Erythroblast (primary cell): ENCODE measurements at regions not wholly inside any gene's neighbourhood (a gene's known extent, or its start where the extent isn't known, plus 50 kb on each side); places are given as distances from the start of the nearest gene placed in this dataset.
A peak's percentile ranks its signal among the peaks of the same experiment; 100 is the strongest.
"Not testable (repeated sequence)": the region's sequence is repeated elsewhere in the genome, so short reads cannot be mapped to it uniquely, and the experiment has no call there.

Experiments
- DNase-seq, 2 experiments: peaks; one replicate each; lab custom pipeline; 2025; lab: John Stamatoyannopoulos, UW
- GATA1 ChIP-seq: IDR thresholded peaks from 2 replicates; pipeline ENCODE4 v1.6.1; 2011; ENCODE audit warnings: low read depth, mild to moderate bottlenecking, control low read depth, low read length, moderate library complexity
- POLR2A ChIP-seq: IDR thresholded peaks from 2 replicates; pipeline ENCODE4 v1.6.1; 2011; ENCODE audit warnings: mild to moderate bottlenecking, low read length

GRCh38 chr20:53736757-53737395, 143.2 kb upstream of the ZNF217 start:
- DNase-seq = no peak
- TF ChIP-seq POLR2A (no peak), GATA1 (no peak)

- TF ChIP-seq GATA1 = no peak
- DNase-seq = no peak
Measured at GRCh38 chr20:53736122-53736756, 142.6 kb upstream of the ZNF217 start.

DNA sequence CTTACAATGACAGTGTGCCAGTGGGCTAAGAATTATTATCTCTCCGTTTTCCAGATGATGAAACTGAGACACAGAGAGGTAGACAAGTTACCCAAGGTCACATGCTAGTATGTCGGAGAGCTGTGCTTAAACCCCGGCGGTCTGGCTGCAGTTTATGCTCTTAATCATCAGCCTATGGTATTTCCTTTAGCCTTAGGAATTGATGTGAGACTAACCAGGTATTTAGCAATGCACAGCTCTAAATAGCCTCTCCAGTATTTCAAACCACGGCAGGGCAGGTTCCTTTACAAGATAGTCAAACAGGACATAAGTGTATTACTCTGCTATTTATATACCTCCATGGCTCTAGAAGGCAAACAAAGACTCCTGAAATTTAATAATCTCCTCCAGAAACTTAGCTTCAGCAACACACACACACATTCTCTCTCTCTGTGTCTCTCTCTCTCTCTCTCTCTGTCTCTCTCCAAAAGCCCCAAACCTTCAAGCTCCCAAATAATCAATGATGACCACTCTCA, 142.0 kb upstream of the ZNF217 start:
- no peak for TF ChIP-seq POLR2A
- no peak for TF ChIP-seq GATA1
- no peak for DNase-seq

DNA sequence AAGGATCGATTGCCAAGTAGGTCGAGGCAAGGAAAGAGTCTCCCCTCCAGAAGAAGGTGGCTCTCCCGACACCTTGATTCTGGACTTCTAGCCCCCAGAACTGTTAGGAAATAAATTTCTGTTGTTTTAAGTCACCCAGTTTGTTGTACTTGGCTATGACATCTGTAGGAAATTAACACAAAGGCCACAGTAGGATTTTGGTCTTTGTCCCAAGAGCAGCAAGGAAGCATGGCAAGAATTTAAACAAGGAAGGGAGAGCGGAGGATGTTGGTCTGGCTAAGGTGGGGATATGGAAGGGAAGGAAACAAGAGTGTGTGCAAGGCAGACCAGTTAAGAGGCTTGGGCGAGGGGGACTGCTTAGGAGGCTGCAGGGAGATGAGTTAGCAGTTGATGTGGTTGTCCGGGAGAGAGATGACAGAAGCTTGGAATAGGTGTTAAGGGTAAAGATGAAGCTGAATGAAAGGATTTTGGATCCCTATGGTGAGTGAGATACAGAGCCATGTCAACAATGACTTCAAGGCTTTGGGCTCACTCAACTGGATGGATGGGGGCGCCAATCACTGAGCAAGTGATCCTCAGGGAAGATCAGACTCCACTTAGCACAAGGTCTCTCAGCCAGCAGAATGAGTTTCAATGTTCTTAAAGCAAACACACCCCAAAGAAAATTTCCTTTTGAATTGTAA, 140.5 kb upstream of the ZNF217 start:
- DNase-seq = peak in 1 of 2 experiments; percentile 8
- no peak for TF ChIP-seq POLR2A
- no peak for TF ChIP-seq GATA1

DNA sequence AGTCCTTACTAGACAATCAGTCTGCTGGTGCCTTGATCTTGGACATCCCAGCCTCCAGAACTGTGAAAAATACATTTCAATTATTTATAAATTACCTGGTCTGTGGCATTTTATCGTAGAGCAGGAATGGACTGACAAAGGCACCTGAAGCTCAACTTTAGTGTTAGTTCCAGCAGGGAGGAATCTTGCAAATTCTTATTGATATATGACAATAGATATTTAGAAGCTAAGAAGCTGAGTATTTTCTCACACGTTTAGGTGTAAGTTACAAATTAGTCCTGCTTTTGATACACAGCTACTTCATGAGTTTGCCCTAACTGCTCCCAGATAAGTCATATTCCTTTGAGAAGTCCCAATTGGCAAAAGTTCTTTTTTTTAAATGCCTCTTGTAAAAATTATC, 138.0 kb upstream of the ZNF217 start:
- DNase-seq = no peak
- TF ChIP-seq POLR2A (no peak), GATA1 (no peak)

DNA sequence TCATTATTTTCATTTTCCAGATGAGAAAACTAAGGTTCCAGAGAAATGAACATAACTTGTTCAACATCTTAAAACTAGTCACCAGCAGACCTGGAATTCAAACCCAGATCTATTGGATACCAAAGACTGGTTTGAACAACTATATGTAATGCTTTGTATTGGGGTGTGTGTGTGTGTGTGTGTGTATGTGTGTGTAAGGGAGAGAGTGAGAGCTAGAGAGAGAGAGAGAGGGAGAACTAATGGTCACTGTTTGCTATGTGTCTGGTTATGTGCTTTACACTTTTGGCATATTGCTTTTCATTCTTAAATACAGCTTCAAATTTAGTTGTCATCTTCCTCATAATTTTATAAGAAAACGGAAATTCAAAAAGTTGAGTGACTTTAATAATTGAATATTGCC, 134.7 kb upstream of the ZNF217 start:
- TF ChIP-seq POLR2A = no peak
- TF ChIP-seq GATA1 = no peak
- DNase-seq = no peak

DNA sequence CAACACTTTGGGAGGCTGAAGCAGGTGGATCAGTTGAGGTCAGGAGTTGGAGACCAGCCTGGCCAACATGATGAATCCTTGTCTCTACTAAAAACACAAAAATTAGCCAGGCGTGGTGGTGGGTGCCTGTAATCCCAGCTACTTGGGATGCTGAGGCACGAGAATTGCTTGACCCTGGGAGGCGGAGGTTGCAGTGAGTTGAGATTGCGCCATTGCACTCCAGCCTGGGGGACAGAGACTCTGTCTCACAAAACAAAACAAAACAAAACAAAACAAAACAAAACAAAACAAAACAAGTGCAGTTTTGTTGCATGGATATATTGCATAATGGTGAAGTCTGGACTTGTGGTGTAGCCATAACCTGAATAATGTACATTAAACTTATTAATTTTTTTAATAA, 133.6 kb upstream of the ZNF217 start:
- not testable (repeated sequence) for DNase-seq

- TF ChIP-seq GATA1 (no peak), POLR2A (no peak)
- DNase-seq = no peak
Measured at GRCh38 chr20:53725575-53725970, 131.9 kb upstream of the ZNF217 start.

DNA sequence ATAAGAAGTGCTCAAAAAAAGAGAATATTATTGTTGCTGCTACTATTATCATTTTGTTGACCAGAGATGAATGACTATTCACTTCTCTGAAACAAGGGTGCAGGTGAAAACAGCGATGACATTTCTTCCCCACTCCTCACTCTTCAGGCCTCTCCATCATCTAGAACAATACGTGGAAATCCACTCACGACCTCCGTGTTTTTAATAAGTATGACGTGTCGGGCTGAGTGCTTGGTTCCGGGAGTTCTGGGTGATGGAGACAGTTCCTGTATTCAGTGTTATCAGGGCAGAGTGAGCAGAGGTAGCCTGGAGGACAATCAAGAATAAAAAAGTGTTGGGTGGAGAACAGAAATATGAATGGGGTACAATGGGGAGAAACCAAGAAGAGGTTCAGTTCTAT, 130.0 kb upstream of the ZNF217 start:
- no peak for DNase-seq
- TF ChIP-seq POLR2A = no peak
- TF ChIP-seq GATA1 = no peak

GRCh38 chr20:53723045-53723444, 129.4 kb upstream of the ZNF217 start:
- no peak for DNase-seq

DNA sequence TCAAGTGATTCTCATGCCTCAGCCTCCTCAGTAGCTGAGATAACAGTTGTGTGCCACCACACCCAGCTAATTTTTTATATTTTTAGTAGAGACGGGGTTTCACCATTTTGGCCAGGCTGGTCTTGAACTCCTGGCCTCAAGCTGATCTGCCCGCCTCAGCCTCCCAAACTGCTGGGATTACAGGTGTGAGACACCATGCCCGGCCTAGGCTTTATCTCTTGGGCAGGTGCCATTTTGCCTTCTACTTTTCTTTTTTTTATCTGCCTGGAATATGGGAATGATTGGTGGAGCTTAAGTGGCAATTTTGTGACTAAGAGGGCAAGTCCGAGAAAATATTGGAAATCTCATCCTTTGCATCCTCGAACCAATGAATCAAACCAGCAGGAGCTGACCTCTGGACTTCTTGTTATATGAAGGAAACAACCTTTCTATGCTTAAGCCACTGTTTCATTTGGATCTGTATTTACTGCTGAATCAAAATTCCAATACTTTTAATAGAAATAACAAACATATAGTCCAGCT, 128.9 kb upstream of the ZNF217 start:
- TF ChIP-seq POLR2A (no peak), GATA1 (no peak)
- no peak for DNase-seq

More at GRCh38 chr20:53723045-53723444, 129.4 kb upstream of the ZNF217 start:
- TF ChIP-seq POLR2A (no peak), GATA1 (no peak)

DNA sequence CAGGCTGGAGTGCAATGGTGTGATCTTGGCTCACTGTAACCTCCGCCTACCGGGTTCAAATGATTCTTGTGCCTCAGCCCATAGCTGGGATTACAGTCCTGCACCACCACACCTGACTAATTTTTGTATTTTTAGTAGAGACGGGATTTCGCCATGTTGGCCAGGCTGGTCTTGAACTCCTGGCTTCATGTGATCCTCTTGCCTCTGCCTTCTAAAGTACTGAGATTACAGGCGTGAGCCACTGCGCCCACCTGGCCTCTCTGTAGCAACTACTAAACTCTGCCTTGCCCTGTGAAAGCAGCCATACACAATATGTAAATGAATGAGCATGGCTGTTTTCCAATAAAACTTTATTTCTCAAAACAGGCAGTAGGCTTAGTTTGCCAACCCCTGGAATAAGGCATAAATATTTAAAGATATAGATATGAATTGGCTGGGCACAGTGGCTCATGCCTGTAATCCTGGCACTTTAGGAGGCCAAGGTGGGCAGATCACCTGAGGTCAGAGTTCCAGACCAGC, 127.9 kb upstream of the ZNF217 start:
- DNase-seq = not testable (repeated sequence)

DNA sequence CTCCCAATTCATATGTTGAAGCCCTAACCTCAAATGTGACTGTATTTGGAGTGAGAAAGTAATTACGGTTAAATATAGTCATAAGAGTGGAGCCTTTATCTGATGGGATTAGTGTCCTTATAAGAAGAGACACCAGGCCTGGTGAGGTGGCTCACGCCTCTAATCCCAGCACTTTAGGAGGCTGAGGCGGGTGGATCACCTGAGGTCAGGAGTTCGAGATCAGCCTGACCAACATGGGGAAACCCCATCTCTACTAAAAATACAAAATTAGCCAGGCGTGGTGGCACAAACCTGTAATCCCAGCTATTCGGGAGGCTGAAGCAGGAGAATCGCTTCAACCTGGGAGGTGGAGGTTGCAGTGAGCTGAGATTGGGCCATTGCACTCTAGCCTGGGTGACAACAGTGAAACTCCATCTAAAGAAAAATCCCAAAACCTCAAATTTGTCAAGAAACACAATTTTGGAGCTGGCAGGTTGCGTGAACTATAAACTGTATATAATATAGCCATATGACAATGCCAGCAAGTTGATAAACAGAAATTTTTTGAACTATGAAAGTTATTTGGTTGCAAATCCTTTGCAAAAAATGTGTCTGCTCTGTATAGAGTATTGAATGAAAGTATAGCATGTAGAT, 125.6 kb upstream of the ZNF217 start:
- not testable (repeated sequence) for DNase-seq

DNA sequence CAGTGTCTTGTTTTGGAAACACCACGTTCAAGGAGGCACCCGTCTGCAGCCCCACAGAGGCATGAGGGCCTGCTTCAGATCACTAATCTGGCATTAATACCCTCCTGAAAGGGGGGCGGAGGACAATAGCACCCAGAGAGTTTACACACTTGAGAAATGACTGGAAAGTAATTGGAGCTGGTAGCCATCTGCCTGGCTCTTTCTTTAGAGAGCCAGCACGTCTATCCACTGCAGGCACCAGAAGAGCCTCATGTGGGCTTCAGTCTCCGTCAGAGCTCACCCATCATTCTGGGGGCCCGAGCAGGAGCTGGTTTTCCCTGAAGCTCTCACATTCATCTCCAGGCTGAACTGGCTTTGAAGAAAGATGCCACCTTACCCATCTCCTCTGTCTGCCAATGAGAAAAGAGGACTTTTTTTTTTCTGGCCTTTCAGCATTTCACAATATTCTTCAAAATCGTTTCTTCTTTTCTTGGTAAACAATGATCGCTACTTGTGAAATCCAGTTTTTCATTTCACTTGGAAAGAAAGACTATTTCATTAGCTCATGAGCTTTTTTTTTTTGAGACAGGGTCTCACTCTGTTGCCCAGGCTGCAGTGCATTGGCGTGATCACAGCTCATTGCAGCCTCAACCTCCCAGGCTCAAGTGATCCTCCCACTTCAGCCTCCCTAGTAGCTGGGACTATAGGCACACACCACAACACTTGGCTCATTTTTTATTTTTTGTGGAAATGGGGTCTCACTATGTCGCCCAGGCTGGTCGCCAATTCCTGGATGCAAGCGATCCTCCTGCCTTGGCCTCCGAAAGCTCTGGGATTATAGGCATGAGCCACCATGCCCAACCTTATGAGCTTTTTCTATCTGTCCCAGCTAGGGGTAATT, 124.7 kb upstream of the ZNF217 start:
- no peak for TF ChIP-seq GATA1
- no peak for TF ChIP-seq POLR2A
- DNase-seq = no peak
